ENCODE measurements at regions not wholly inside any gene's neighbourhood (a gene's known extent, or its start where the extent isn't known, plus 50 kb on each side); places are given as distances from the start of the nearest gene placed in this dataset.

GRCh38 chr4:71841336-71841735, 57.5 kb upstream of the GC start:
- Histone ChIP-seq H3F3A (ENCODE audit: insufficient read depth, low read length) (no peaks in the 10 kb centered on the region), H3K4me2 (ENCODE audit: low read length) (no peak overlapping the region), H3K4me3 (ENCODE audit: low read depth, low read length, poor library complexity, severe bottlenecking) (no peak overlapping the region), H2AFZ (ENCODE audit: low read length) (no peak overlapping the region), H4K20me1 (ENCODE audit: insufficient read depth, low read length) (no peaks in the 10 kb centered on the region), H3K79me2 (ENCODE audit: insufficient read depth, low read length) (no peaks in the 10 kb centered on the region), H3K9ac (ENCODE audit: low read length) (no peak overlapping the region), H3K9me2 (ENCODE audit: low read depth, low read length) (no peaks in the 10 kb centered on the region), H3K36me3 (ENCODE audit: insufficient read depth, low read length) (no peaks in the 10 kb centered on the region), H3K4me1 (ENCODE audit: insufficient read depth, low read length, severe bottlenecking) (no peaks in the 10 kb centered on the region), H3K9me3 (ENCODE audit: low read length) (no peaks in the 10 kb centered on the region), H3K27ac (ENCODE audit: low read depth, low read length, poor library complexity, severe bottlenecking) (no peak overlapping the region), H3K27me3 (ENCODE audit: insufficient read depth, low read length) (no peaks in the 10 kb centered on the region)
- TF ChIP-seq CTCF (IDR thresholded peaks at IDR 0.05; ENCODE audit: low read length) (no peak), EZH2 (IDR thresholded peaks at IDR 0.05; ENCODE audit: borderline replicate concordance, low read length) (no peak)

DNA sequence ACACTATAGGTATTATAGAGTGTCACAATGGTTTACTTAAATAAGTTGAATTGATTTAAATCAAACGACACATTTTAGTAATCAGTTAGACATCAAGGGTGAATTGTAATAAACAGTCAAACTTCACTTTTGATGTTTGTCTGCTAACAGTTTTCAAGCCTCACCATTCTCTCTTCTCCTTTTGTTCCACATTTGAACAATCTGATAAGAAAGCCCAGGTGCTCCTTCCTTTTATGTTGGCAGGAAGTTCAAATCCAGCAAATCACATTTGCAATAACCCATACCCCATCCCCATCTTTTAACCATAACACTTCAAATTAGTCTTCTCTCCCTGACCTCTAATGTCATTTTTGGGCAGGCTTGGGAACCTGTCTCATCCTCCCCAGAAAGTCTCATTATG, 63.4 kb upstream of the GC start:
- Histone ChIP-seq H3K4me3 (ENCODE audit: low read depth, low read length, poor library complexity, severe bottlenecking) (no peak overlapping the region), H4K20me1 (ENCODE audit: insufficient read depth, low read length) (no peaks in the 10 kb centered on the region), H3F3A (ENCODE audit: insufficient read depth, low read length) (no peaks in the 10 kb centered on the region), H3K9me2 (ENCODE audit: low read depth, low read length) (no peaks in the 10 kb centered on the region), H3K9me3 (ENCODE audit: low read length) (no peaks in the 10 kb centered on the region), H3K27ac (ENCODE audit: low read depth, low read length, poor library complexity, severe bottlenecking) (no peak overlapping the region), H2AFZ (ENCODE audit: low read length) (no peak overlapping the region), H3K9ac (ENCODE audit: low read length) (no peak overlapping the region), H3K79me2 (ENCODE audit: insufficient read depth, low read length) (no peaks in the 10 kb centered on the region), H3K27me3 (ENCODE audit: insufficient read depth, low read length) (no peaks in the 10 kb centered on the region), H3K4me2 (ENCODE audit: low read length) (no peak overlapping the region), H3K4me1 (ENCODE audit: insufficient read depth, low read length, severe bottlenecking) (no peaks in the 10 kb centered on the region), H3K36me3 (ENCODE audit: insufficient read depth, low read length) (no peaks in the 10 kb centered on the region)
- no peak for TF ChIP-seq EZH2 (IDR thresholded peaks at IDR 0.05; ENCODE audit: borderline replicate concordance, low read length)
- no peak for TF ChIP-seq CTCF (IDR thresholded peaks at IDR 0.05; ENCODE audit: low read length)

DNA sequence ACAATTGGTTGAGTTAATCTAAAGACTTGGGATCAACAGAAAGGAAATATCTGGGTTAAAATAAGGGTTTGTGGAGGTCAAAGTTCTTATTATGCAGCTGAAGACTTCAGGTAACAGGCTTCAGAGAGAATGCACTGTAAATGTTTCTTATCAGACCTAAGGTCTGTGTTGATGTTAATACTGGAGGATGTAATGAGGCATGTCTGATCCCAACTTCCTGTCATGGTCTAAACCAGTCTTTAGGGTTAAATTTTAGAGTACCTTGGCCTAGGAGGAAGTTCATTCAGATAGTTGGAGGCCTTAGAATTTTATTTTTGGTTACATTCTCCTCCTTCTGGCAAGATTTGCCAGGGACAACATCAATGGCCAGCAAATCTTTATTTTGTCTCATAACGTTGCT, 72.1 kb upstream of the GC start:
- TF ChIP-seq CTCF (IDR thresholded peaks at IDR 0.05; ENCODE audit: low read length) (no peak), EZH2 (IDR thresholded peaks at IDR 0.05; ENCODE audit: borderline replicate concordance, low read length) (no peak)
- no peaks in the 10 kb centered on the region for H4K20me1 ChIP-seq (ENCODE audit: insufficient read depth, low read length)
- peaks cover 2% of the 10 kb centered on the region; the same call in 1 of the 2 replicates for H3K9me3 ChIP-seq (ENCODE audit: low read length)
- no peak overlapping the region for H3K4me2 ChIP-seq (ENCODE audit: low read length)
- no peaks in the 10 kb centered on the region for H3K27me3 ChIP-seq (ENCODE audit: insufficient read depth, low read length)
- no peak overlapping the region for H3K4me3 ChIP-seq (ENCODE audit: low read depth, low read length, poor library complexity, severe bottlenecking)
- H2AFZ ChIP-seq (ENCODE audit: low read length) = no peak overlapping the region
- no peaks in the 10 kb centered on the region for H3K4me1 ChIP-seq (ENCODE audit: insufficient read depth, low read length, severe bottlenecking)
- H3K27ac ChIP-seq (ENCODE audit: low read depth, low read length, poor library complexity, severe bottlenecking) = no peak overlapping the region
- no peaks in the 10 kb centered on the region for H3K36me3 ChIP-seq (ENCODE audit: insufficient read depth, low read length)
- H3K9ac ChIP-seq (ENCODE audit: low read length) = no peak overlapping the region
- no peaks in the 10 kb centered on the region for H3K79me2 ChIP-seq (ENCODE audit: insufficient read depth, low read length)
- H3F3A ChIP-seq (ENCODE audit: insufficient read depth, low read length) = no peaks in the 10 kb centered on the region
- no peaks in the 10 kb centered on the region for H3K9me2 ChIP-seq (ENCODE audit: low read depth, low read length)
